NB4 (cell line): ENCODE measurements at regions not wholly inside any gene's neighbourhood (a gene's known extent, or its start where the extent isn't known, plus 50 kb on each side); places are given as distances from the start of the nearest gene placed in this dataset.

Source experiments
- DNase-seq: peaks from one replicate; pipeline ENCODE4 v3.0.0; 2010; ENCODE audit warnings: low read depth
- H3K4me3 ChIP-seq: one replicate; pipeline ENCODE4 v1.5.1; 2011; ENCODE audit warnings: mild to moderate bottlenecking, low read depth, low read length, moderate library complexity
- CTCF ChIP-seq: IDR thresholded peaks from one replicate; pipeline ENCODE4 v1.5.1; 2012; ENCODE audit warnings: low read depth, low read length
- MAX ChIP-seq: IDR thresholded peaks from 2 replicates; pipeline ENCODE4 v1.6.1; 2011; ENCODE audit warnings: low read depth, low read length
- MYC ChIP-seq: IDR thresholded peaks from 2 replicates; pipeline ENCODE4 v1.6.1; 2011; ENCODE audit warnings: low read depth, low read length
- POLR2A ChIP-seq: IDR thresholded peaks from 2 replicates; pipeline ENCODE4 v1.6.1; 2011; ENCODE audit warnings: mild to moderate bottlenecking; ENCODE audit not compliant: insufficient read length; ENCODE audit errors: extremely low read depth

GRCh38 chr1:194959795-194960194 lies 1648.4 kb downstream of the KCNT2 start:
- no peak overlapping the region for H3K4me3 ChIP-seq
- DNase-seq = no peak
- TF ChIP-seq POLR2A (no peak), MAX (no peak), MYC (no peak), CTCF (no peak)

GRCh38 chr1:194952171-194952570 lies 1656.1 kb downstream of the KCNT2 start:
- no peak overlapping the region for H3K4me3 ChIP-seq
- TF ChIP-seq MAX (no peak), CTCF (no peak), MYC (no peak), POLR2A (no peak)
- DNase-seq = no peak

DNA sequence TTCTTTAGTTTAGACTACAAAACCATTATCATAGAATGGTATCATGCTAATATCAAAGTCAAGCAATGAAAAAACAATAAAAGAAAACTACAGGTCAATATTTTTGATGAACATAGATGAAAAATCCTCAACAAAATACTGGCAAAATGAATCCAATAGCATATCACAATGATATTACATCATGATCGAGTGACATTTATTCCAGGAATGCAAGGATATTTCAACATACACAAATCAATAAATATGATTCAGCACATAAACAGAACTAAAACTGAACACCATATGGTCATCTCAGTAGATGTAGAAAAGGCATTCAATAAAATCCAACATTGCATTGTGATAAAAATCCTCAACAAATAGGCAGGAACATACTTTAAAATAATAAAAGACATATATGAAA lies 1657.7 kb downstream of the KCNT2 start:
- no peak for TF ChIP-seq MAX
- TF ChIP-seq CTCF = no peak
- no peak for TF ChIP-seq MYC
- no peak for TF ChIP-seq POLR2A
- no peak for DNase-seq
- no peak overlapping the region for H3K4me3 ChIP-seq

DNA sequence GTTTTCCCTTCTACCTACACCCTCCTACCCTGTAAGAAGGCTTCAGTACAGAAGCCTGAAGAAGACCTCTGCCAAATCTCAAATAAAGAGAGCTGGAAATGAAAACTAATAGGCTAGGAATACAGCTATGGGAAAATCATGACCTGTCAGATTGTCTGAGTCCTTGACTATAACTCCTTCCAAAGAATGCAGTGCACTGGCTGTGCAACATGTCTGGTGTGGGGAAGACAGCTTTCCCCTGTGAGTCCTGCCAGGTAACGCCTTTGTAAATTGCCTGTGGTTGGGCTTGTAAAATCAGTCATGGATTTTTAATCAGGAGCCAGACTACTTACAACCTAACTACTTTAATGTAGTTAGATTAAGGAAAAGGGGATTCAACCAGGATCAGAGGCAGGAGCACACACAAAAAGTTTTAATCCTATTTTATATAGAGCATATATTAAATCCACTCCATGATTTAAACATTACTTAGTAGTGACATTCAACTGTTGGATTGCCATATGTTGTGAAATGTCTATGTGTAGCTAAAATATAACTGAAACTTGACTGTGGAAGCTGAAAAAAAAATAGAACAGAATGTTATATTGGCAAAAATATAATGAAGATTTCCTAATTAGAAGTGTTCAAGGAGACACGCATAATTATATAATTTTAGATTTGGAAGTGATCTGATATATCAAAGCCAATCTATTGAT lies 1667.8 kb downstream of the KCNT2 start:
- TF ChIP-seq POLR2A = no peak
- no peak for TF ChIP-seq MYC
- TF ChIP-seq CTCF = no peak
- TF ChIP-seq MAX = no peak
- DNase-seq = no peak

DNA sequence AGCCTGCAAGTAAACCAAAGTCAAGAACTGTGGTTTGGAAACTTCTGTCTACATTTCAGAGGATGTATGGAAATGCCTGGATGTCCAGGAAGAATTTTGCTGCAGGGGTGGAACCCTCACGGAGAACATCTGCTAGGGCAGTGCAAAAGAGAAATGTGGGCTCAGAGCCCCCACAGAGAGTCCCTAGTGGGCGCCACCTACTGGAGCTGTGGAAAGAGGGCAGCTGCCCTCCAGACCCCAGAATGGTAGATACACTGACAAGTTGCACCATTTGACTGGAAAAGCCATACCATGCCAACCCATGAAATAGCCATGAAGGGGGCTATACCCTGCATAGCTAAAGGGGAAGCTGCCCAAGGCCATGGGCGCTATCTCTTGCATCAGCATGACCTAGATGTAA lies 1672.4 kb downstream of the KCNT2 start:
- peak; percentile 6 for DNase-seq
- peak; percentile 43 for TF ChIP-seq CTCF
- TF ChIP-seq MAX = no peak
- no peak for TF ChIP-seq POLR2A
- TF ChIP-seq MYC = no peak
- H3K4me3 ChIP-seq = no peak overlapping the region

More for the DNA sequence above, 1667.8 kb downstream of the KCNT2 start:
- H3K4me3 ChIP-seq = no peak overlapping the region
